ENCODE measurements at regions not wholly inside any gene's neighbourhood (a gene's known extent, or its start where the extent isn't known, plus 50 kb on each side); places are given as distances from the start of the nearest gene placed in this dataset.

DNA sequence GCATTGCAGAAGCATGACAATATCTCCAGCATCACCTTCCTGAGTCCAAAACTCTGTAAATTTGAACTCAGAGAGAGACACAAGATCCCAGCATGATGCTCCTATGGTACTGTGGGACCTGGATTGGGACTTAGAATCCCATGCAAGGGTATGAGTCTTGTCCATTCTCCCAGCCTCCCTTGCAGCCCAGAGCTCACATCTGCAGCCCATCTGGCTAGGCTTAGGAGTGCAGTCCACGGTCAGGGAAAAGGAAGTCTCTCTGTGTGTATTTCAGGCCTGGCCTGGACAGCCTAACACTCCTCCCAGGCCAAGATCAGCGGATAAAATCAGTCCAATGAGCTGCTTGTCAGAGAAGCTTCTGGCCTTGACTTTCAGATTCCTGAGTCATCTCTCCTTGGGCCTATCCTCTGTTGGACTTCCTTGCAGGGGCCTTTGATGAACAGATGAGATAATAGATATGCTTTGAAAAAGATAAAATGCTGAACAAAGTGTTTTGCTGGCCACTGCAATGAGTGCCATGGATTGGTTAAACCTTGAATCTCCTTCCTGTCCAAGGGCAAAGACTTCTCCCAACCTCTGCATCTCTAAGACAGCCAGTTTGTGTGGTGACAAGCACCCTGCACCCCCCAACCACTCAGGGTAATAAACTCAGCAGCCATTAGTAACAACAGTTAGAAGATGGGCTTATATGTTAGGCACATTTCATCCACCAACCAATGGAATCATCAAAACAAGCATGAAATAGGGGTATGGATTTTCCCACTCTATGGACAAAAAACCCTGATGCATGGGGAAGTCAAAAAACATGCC, 412.8 kb upstream of the TBX3 start:
- 61 to 83% methylated on average over 2 of the region's 2 CpGs for WGBS, 2 donors (ENCODE audit: low coverage in 1 of 2)
- Histone ChIP-seq H3K27me3 (no peaks in the 10 kb centered on the region), H3K36me3 (no peaks in the 10 kb centered on the region), H3K4me3 (no peak overlapping the region), H3K4me1 (no peaks in the 10 kb centered on the region), H3K27ac (no peak overlapping the region), H3K9me3 (no peaks in the 10 kb centered on the region)
- TF ChIP-seq POLR2AphosphoS5 (IDR thresholded peaks at IDR 0.05) (no peak), EP300 (IDR thresholded peaks at IDR 0.05; ENCODE audit: low read depth) (no peak), POLR2A (IDR thresholded peaks at IDR 0.05) (no peak)
- TF ChIP-seq, protein P1, sequence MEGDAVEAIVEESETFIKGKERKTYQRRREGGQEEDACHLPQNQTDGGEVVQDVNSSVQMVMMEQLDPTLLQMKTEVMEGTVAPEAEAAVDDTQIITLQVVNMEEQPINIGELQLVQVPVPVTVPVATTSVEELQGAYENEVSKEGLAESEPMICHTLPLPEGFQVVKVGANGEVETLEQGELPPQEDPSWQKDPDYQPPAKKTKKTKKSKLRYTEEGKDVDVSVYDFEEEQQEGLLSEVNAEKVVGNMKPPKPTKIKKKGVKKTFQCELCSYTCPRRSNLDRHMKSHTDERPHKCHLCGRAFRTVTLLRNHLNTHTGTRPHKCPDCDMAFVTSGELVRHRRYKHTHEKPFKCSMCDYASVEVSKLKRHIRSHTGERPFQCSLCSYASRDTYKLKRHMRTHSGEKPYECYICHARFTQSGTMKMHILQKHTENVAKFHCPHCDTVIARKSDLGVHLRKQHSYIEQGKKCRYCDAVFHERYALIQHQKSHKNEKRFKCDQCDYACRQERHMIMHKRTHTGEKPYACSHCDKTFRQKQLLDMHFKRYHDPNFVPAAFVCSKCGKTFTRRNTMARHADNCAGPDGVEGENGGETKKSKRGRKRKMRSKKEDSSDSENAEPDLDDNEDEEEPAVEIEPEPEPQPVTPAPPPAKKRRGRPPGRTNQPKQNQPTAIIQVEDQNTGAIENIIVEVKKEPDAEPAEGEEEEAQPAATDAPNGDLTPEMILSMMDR (IDR thresholded peaks at IDR 0.05) = no peak
- in situ Hi-C loops (cut with MboI; ENCODE audit: low pct_ligation_motif_present in 1 of 4, low pct_unique_long_range_greater_than_20kb in 1 of 4, low sequenced_read_pairs in 3 of 4) = no loop called here
- intact Hi-C loops (cut with DNase I; ENCODE audit: low total_unique reads) = no loop called here
- no peak for DNase-seq

DNA sequence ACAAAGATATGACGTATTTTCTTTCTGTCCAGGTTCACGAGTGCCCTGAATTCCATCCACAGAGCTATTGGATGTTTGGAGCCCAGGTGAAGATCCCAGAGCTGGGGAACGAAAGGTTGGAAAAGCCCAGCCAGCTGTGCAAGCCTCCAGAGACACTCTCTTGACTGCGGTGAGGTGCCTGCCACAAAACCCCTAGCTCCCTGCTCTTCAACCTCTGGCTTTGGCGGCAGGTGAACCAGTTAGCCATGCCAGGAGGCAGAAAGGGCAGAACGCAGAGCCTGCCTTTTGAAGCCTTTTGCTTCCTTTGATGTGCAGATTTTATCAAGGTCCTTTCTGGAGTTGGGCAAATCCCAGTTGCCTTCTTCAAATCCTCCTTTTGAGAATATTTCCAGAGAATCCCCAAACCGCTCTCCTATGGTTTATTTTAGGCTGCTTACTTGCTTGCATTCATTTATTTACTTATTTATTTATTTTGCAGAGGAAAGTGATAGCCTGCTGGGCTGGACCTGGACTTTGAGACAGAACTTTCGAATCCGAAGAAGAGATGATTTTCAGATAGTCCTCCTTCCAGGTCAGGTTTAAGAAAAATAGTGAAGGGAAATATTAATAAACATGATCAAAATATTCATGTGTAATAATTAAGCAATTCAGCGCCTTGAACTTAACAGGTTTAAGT, 411.2 kb upstream of the TBX3 start:
- 74 to 79% methylated on average over 7 to 10 of the region's 10 CpGs for WGBS, 2 donors (ENCODE audit: low coverage in 1 of 2)
- intact Hi-C loops (cut with DNase I; ENCODE audit: low total_unique reads) = no loop called here

DNA sequence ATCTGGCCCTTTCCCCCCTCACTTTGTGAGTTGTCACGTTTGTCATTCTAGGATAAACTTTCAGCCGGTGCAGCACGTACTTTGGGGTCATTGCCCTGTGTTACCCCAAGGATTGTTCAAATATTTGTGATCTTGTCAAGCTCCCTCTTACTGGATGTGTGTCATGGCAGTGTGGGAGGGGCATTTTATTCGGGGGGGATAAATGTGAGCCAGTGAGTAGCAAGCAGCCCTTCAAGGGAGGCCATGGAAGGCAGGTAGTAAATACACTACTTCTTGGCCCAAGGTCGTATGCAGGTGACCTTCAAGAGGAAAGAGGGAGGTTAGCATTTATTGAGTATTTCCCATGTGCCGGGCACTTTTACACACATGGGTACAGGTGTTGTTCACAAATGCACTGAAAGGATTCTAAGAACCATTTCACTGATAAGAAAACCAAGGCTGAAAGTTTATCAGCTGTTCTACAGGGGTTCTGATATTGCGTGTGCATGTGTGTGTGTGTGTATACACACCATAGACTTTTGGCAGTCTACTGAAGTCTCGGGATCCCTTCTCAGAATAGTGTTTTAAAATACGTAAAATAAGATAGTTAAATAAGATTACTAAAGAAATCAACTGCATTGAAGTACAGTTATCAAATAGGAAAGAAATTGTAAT, 410.3 kb upstream of the TBX3 start:
- 72 to 100% methylated on average over 2 to 9 of the region's 9 CpGs for WGBS, 2 donors (ENCODE audit: low coverage in 1 of 2)
- Histone ChIP-seq H3K4me1 (no peaks in the 10 kb centered on the region), H3K36me3 (no peaks in the 10 kb centered on the region), H3K4me3 (no peak overlapping the region), H3K27me3 (no peaks in the 10 kb centered on the region), H3K9me3 (no peaks in the 10 kb centered on the region), H3K27ac (no peak overlapping the region)
- in situ Hi-C loops (cut with MboI; ENCODE audit: low pct_ligation_motif_present in 1 of 4, low pct_unique_long_range_greater_than_20kb in 1 of 4, low sequenced_read_pairs in 3 of 4) = no loop called here
- DNase-seq = no peak
- TF ChIP-seq, protein P1 (IDR thresholded peaks at IDR 0.05) = no peak
- TF ChIP-seq POLR2A (IDR thresholded peaks at IDR 0.05) = no peak
- no peak for TF ChIP-seq EP300 (IDR thresholded peaks at IDR 0.05; ENCODE audit: low read depth)
- TF ChIP-seq POLR2AphosphoS5 (IDR thresholded peaks at IDR 0.05) = no peak
- intact Hi-C loops (cut with DNase I; ENCODE audit: low total_unique reads) = no loop called here

More for the DNA sequence above, 411.2 kb upstream of the TBX3 start:
- Histone ChIP-seq H3K4me1 (no peaks in the 10 kb centered on the region), H3K27ac (no peak overlapping the region), H3K27me3 (no peaks in the 10 kb centered on the region), H3K36me3 (no peaks in the 10 kb centered on the region), H3K9me3 (no peaks in the 10 kb centered on the region), H3K4me3 (no peak overlapping the region)
- no peak for DNase-seq
- in situ Hi-C loops (cut with MboI; ENCODE audit: low pct_ligation_motif_present in 1 of 4, low pct_unique_long_range_greater_than_20kb in 1 of 4, low sequenced_read_pairs in 3 of 4) = no loop called here
- TF ChIP-seq POLR2AphosphoS5 (IDR thresholded peaks at IDR 0.05) (no peak), EP300 (IDR thresholded peaks at IDR 0.05; ENCODE audit: low read depth) (no peak)
- TF ChIP-seq, protein P1 (IDR thresholded peaks at IDR 0.05) = no peak

DNA sequence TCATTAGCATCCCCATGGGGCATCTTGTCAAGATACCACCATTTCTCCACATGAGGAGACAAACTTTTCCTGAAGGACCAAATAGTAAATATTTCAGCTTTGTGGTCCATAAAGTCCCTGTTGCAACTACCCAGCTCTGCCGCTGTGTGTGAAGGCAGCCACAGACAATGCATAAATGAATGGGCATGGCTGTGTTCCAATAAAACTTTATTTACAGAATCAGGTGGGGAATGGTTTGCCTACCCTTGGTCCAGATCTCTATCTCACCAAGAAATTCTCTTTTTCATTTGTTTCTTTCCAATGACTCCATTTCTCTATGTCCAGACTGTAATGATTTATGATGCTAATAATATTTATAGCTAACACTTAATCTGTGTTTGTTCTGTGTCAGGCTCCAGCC, 409.3 kb upstream of the TBX3 start:
- WGBS, 2 donors (ENCODE audit: low coverage in 1 of 2) = 88 to 100% methylated on average over 1 of the region's 1 CpG

More for the DNA sequence above, 409.3 kb upstream of the TBX3 start:
- H3K36me3 ChIP-seq = no peaks in the 10 kb centered on the region
- intact Hi-C loops (cut with DNase I; ENCODE audit: low total_unique reads) (no loop called here), in situ Hi-C loops (cut with MboI; ENCODE audit: low pct_ligation_motif_present in 1 of 4, low pct_unique_long_range_greater_than_20kb in 1 of 4, low sequenced_read_pairs in 3 of 4) (no loop called here)
- no peak overlapping the region for H3K4me3 ChIP-seq
- H3K4me1 ChIP-seq = no peaks in the 10 kb centered on the region
- H3K27ac ChIP-seq = no peak overlapping the region
- H3K9me3 ChIP-seq = no peaks in the 10 kb centered on the region
- TF ChIP-seq EP300 (IDR thresholded peaks at IDR 0.05; ENCODE audit: low read depth) (no peak), POLR2A (IDR thresholded peaks at IDR 0.05) (no peak), POLR2AphosphoS5 (IDR thresholded peaks at IDR 0.05) (no peak)
- TF ChIP-seq, protein P1 (IDR thresholded peaks at IDR 0.05) = no peak
- no peak for DNase-seq
- H3K27me3 ChIP-seq = no peaks in the 10 kb centered on the region
